Caco-2 (cell line): ENCODE measurements at regions not wholly inside any gene's neighbourhood (a gene's known extent, or its start where the extent isn't known, plus 50 kb on each side); places are given as distances from the start of the nearest gene placed in this dataset.
A peak's percentile ranks its signal among the peaks of the same experiment; 100 is the strongest.

ENCODE experiments used
- BruUV-seq: library from RNA; stranded (reverse); fragments of 400-500 nt; replicated peaks from 2 replicates; lab custom pipeline; 2021; lab: Mats Ljungman, UMichigan
- CTCF ChIA-PET: fragments of 300-600 bp; sonication (Branson Sonifier 250); formaldehyde crosslinking; loops from one replicate; lab custom pipeline; 2022; ENCODE audit warnings: antibody characterized with exemption; lab: Charles Lee
- POLR2A ChIA-PET: fragments of 300-600 bp; sonication (Branson Sonifier 250); formaldehyde crosslinking; loops from one replicate; lab custom pipeline; 2022; ENCODE audit warnings: antibody characterized with exemption; lab: Charles Lee
- DNase-seq, 2 experiments: peaks; one replicate each; pipeline versions ENCODE4 v3.0.0 to v3.0.0-alpha.2; 2020 to 2022
- H3K27me3 ChIP-seq: replicated peaks from 2 replicates; pipeline ENCODE4 v1.6.0; 2011; ENCODE audit warnings: low read length; ENCODE audit not compliant: control insufficient read depth, insufficient read depth
- H3K36me3 ChIP-seq: 2 replicates; pipeline ENCODE4 v1.5.1; 2011; ENCODE audit warnings: low read length; ENCODE audit not compliant: control insufficient read depth, insufficient read depth
- H3K4me1 ChIP-seq: fragments of 250-450 bp; sonication (Bioruptor Pico); 2 replicates; pipeline ENCODE4 v1.5.1; 2020; ENCODE audit warnings: mild to moderate bottlenecking
- H3K4me3 ChIP-seq: 2 replicates; pipeline ENCODE4 v1.5.1; 2011; ENCODE audit warnings: low read depth, mild to moderate bottlenecking, control low read depth, low read length
- H3K9me3 ChIP-seq: fragments of 250-450 bp; sonication (Bioruptor Pico); 2 replicates; pipeline ENCODE4 v1.5.1; 2020; ENCODE audit warnings: mild to moderate bottlenecking, moderate library complexity
- H3K27ac Mint-ChIP-seq: one replicate; pipeline ENCODE4 v1.8.0; 2022; ENCODE audit warnings: mixed read lengths; ENCODE audit not compliant: unreplicated experiment
- H3K27me3 Mint-ChIP-seq: one replicate; pipeline ENCODE4 v1.8.0; 2022; ENCODE audit warnings: mixed read lengths; ENCODE audit not compliant: insufficient read depth, unreplicated experiment
- H3K36me3 Mint-ChIP-seq: one replicate; pipeline ENCODE4 v1.8.0; 2022; ENCODE audit warnings: mild to moderate bottlenecking, mixed read lengths; ENCODE audit not compliant: insufficient read depth, unreplicated experiment
- H3K4me1 Mint-ChIP-seq: one replicate; pipeline ENCODE4 v1.8.0; 2022; ENCODE audit warnings: low read depth, mixed read lengths; ENCODE audit not compliant: unreplicated experiment
- H3K4me3 Mint-ChIP-seq: one replicate; pipeline ENCODE4 v1.8.0; 2022; ENCODE audit warnings: mild to moderate bottlenecking, moderate library complexity, mixed read lengths; ENCODE audit not compliant: unreplicated experiment
- H3K9me3 Mint-ChIP-seq: one replicate; pipeline ENCODE4 v1.8.0; 2022; ENCODE audit warnings: mixed read lengths; ENCODE audit not compliant: unreplicated experiment
- intact Hi-C: fragments of 100-400 bp; cut with micrococcal nuclease; formaldehyde crosslinking; loops from one replicate; pipeline ENCODE4 v1.10.0; 2022; ENCODE audit not compliant: unreplicated experiment
- TF ChIP-seq, protein P1 (sequence below), 2 experiments: fragments of 200-600 bp in 1 of 2; IDR thresholded peaks; 1 replicate in 1 of 2; 2 replicates in 1 of 2; pipeline versions ENCODE4 v1.5.1 to v1.8.0; 2011 to 2022; ENCODE audit warnings: antibody characterized with exemption in 1 of 2, control low read depth in 1 of 2, inconsistent platforms in 1 of 2, low read depth in 1 of 2, low read length in 1 of 2, mild to moderate bottlenecking in 1 of 2, moderate library complexity in 1 of 2; ENCODE audit not compliant: insufficient read depth in 1 of 2, severe bottlenecking in 1 of 2, unreplicated experiment in 1 of 2

DNA sequence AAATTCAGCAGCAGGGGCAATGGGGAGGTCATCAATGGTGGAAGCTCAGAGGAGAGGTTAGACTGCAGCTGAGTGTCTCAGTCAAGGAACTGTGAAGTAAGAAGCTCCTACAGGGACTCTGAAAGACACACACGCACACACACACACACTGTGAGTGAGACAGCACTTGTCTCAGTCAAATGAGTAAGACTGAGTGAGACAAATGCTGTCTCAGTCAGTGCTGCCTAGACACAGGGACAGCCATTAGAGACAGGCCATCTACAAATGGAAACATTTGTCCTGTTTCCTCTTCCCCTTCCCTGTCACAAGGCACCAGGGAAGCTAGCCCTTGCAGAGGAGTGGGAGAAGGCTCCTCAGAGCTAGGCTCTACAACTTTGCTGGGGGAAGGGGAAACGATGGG is 577.4 kb upstream of the GCFC2 start:
- Histone ChIP-seq H3K4me3 (no peak overlapping the region), H3K4me1 (no peaks in the 10 kb centered on the region; the same call in 1 of the 2 replicates), H3K27me3 (no peaks in the 10 kb centered on the region; the same call in 1 of the 2 replicates), H3K9me3 (no peaks in the 10 kb centered on the region), H3K36me3 (no peaks in the 10 kb centered on the region)
- BruUV-seq, result no TSS peak
- Mint-ChIP-seq H3K27me3 (no peaks in the 10 kb centered on the region), H3K4me3 (no peak overlapping the region), H3K27ac (no peak overlapping the region), H3K4me1 (no peaks in the 10 kb centered on the region), H3K36me3 (no peaks in the 10 kb centered on the region), H3K9me3 (no peaks in the 10 kb centered on the region)
- no peak for DNase-seq
- TF ChIP-seq, protein P1, sequence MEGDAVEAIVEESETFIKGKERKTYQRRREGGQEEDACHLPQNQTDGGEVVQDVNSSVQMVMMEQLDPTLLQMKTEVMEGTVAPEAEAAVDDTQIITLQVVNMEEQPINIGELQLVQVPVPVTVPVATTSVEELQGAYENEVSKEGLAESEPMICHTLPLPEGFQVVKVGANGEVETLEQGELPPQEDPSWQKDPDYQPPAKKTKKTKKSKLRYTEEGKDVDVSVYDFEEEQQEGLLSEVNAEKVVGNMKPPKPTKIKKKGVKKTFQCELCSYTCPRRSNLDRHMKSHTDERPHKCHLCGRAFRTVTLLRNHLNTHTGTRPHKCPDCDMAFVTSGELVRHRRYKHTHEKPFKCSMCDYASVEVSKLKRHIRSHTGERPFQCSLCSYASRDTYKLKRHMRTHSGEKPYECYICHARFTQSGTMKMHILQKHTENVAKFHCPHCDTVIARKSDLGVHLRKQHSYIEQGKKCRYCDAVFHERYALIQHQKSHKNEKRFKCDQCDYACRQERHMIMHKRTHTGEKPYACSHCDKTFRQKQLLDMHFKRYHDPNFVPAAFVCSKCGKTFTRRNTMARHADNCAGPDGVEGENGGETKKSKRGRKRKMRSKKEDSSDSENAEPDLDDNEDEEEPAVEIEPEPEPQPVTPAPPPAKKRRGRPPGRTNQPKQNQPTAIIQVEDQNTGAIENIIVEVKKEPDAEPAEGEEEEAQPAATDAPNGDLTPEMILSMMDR (IDR thresholded peaks at IDR 0.05; ENCODE audit: insufficient read depth in 1 of 2, low read depth in 1 of 2, low read length in 1 of 2, severe bottlenecking in 1 of 2, unreplicated experiment in 1 of 2), result no peak
- intact Hi-C loops, result no loop called here
- ChIA-PET CTCF (no interaction called here), POLR2A (no interaction called here)

DNA sequence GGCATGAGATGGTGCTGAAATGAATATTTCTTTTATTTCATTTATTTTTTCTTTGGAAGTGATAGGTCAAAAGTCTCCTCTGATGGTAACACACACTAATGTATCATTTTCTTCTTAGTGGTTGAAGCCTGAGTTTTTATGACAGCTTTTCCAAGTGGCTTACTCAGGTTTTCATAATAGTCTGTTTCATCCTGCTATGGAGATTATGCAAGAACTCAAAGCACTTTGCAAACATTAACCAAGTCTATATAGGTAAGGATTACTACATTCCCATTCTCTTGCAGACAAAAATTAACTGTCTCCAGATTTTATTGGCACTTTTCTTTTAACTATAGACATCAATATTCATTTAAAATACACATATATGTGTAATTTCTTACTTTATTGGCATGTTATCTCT is 572.6 kb upstream of the GCFC2 start:
- DNase-seq, result peak in 1 of 2 experiments; percentile 6
- no peaks in the 10 kb centered on the region for H3K9me3 ChIP-seq
- H3K36me3 ChIP-seq, result no peaks in the 10 kb centered on the region
- Mint-ChIP-seq H3K4me3 (no peak overlapping the region), H3K27me3 (no peaks in the 10 kb centered on the region), H3K4me1 (no peaks in the 10 kb centered on the region), H3K36me3 (no peaks in the 10 kb centered on the region), H3K27ac (no peak overlapping the region), H3K9me3 (no peaks in the 10 kb centered on the region)
- TF ChIP-seq, protein P1 (IDR thresholded peaks at IDR 0.05; ENCODE audit: insufficient read depth in 1 of 2, low read depth in 1 of 2, low read length in 1 of 2, severe bottlenecking in 1 of 2, unreplicated experiment in 1 of 2), result no peak
- intact Hi-C loops, result no loop called here
- H3K4me1 ChIP-seq, result no peaks in the 10 kb centered on the region
- H3K4me3 ChIP-seq, result no peak overlapping the region
- BruUV-seq, result no TSS peak
- ChIA-PET CTCF (no interaction called here), POLR2A (no interaction called here)
- no peaks in the 10 kb centered on the region; the same call in 1 of the 2 replicates for H3K27me3 ChIP-seq

DNA sequence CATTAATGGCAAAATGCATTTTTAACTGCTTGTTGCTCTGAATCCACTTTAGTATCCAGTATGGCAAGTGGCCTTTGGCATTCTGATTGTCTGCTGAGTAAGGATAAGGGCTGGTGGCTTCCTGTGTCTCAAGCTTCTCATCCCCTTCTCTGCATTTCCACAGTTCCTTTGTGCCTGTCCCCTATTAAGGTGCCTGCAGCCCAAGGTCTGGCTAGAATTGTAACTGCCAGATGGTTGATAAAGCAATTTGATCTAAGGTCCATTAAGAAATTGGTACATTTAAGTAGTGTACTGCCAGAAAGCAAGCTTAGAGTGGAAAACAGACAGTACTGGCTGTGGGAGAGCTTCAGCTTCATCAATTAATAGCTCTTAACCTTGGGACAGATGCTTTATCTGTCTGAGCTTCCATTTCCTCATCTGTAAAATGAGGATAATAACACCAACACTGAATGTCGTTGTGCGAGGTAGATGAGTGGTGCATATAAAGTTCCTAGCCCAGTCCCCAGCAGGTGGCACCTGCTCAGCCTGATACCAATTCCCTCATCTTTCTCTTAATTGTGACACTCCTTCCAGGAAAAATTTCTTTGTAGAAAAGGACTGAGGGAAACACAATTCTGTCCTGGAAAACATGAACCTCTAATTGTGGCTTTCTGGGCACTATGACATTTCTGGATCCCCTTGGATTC is 570.6 kb upstream of the GCFC2 start:
- H3K27ac Mint-ChIP-seq, result no peak overlapping the region
- no peaks in the 10 kb centered on the region; the same call in 1 of the 2 replicates for H3K27me3 ChIP-seq
- H3K36me3 ChIP-seq, result no peaks in the 10 kb centered on the region
- no peaks in the 10 kb centered on the region for H3K9me3 ChIP-seq
- intact Hi-C loops, result no loop called here
- TF ChIP-seq, protein P1 (IDR thresholded peaks at IDR 0.05; ENCODE audit: insufficient read depth in 1 of 2, low read depth in 1 of 2, low read length in 1 of 2, severe bottlenecking in 1 of 2, unreplicated experiment in 1 of 2), result no peak
- no peak overlapping the region for H3K4me3 Mint-ChIP-seq
- DNase-seq, result no peak
- H3K4me1 Mint-ChIP-seq, result no peaks in the 10 kb centered on the region
- no peaks in the 10 kb centered on the region for H3K27me3 Mint-ChIP-seq
- BruUV-seq, result no TSS peak
- POLR2A ChIA-PET, result no interaction called here
- no peaks in the 10 kb centered on the region for H3K9me3 Mint-ChIP-seq
- no peak overlapping the region for H3K4me3 ChIP-seq
- no peaks in the 10 kb centered on the region for H3K4me1 ChIP-seq
- CTCF ChIA-PET, result no interaction called here
- no peaks in the 10 kb centered on the region for H3K36me3 Mint-ChIP-seq
